SU-DHL-6 (cell line): ENCODE measurements at regions not wholly inside any gene's neighbourhood (a gene's known extent, or its start where the extent isn't known, plus 50 kb on each side); places are given as distances from the start of the nearest gene placed in this dataset.

Experiments used
- CTCF ChIP-seq: fragments of 200-600 bp; sonication (generic); IDR thresholded peaks from one replicate; pipeline ENCODE4 v1.5.1; 2017; ENCODE audit warnings: antibody characterized with exemption, mild to moderate bottlenecking, low read length, moderate library complexity; ENCODE audit not compliant: insufficient read depth, poor library complexity, severe bottlenecking
- EZH2phosphoT487 ChIP-seq: fragments of 200-600 bp; sonication (generic), shearing (Covaris generic); conservative IDR thresholded peaks from 2 replicates; pipeline ENCODE4 v1.6.1; 2018; ENCODE audit warnings: mild to moderate bottlenecking, antibody characterized with exemption, low read length, moderate library complexity, mixed read lengths

- TF ChIP-seq CTCF: no peak
- no peak for TF ChIP-seq EZH2phosphoT487
These were observed 322.9 kb downstream of the BCL11B start for GRCh38 chr14:98949051-98949450.
